HG03469 (cell line): ENCODE measurements at regions not wholly inside any gene's neighbourhood (a gene's known extent, or its start where the extent isn't known, plus 50 kb on each side); places are given as distances from the start of the nearest gene placed in this dataset.

Experiments
- ATAC-seq: cut with Tn5 transposase; IDR thresholded peaks from one replicate; pipeline ENCODE4 v1.9.1; 2021; ENCODE audit warnings: mild to moderate bottlenecking, moderate library complexity, moderate number of reproducible peaks; ENCODE audit not compliant: unreplicated experiment

GRCh38 chr1:238252033-238252802 lies 361.5 kb upstream of the ZP4 start:
- ATAC-seq = no peak

GRCh38 chr1:238248356-238248755 lies 357.6 kb upstream of the ZP4 start:
- no peak for ATAC-seq

- ATAC-seq = no peak
Observed at GRCh38 chr1:238242181-238242580, 351.5 kb upstream of the ZP4 start.

- ATAC-seq = no peak
Observed at GRCh38 chr1:238241607-238242006, 350.9 kb upstream of the ZP4 start.

- no peak for ATAC-seq
Observed at GRCh38 chr1:238239343-238239742, 348.6 kb upstream of the ZP4 start.

GRCh38 chr1:238233966-238234365 lies 343.2 kb upstream of the ZP4 start:
- no peak for ATAC-seq

GRCh38 chr1:238232084-238232710 lies 341.5 kb upstream of the ZP4 start:
- no peak for ATAC-seq

- no peak for ATAC-seq
Observed at GRCh38 chr1:238226810-238227209, 336.1 kb upstream of the ZP4 start.

GRCh38 chr1:238223076-238223640 lies 332.4 kb upstream of the ZP4 start:
- ATAC-seq = no peak

GRCh38 chr1:238221738-238222137 lies 331.0 kb upstream of the ZP4 start:
- no peak for ATAC-seq

- ATAC-seq = no peak
Observed at GRCh38 chr1:238214449-238214848, 323.7 kb upstream of the ZP4 start.

- ATAC-seq = no peak
Observed at GRCh38 chr1:238205045-238205662, 314.4 kb upstream of the ZP4 start.

- no peak for ATAC-seq
Observed at GRCh38 chr1:238201992-238202391, 311.3 kb upstream of the ZP4 start.

- ATAC-seq = no peak
Observed at GRCh38 chr1:238199325-238199724, 308.6 kb upstream of the ZP4 start.

GRCh38 chr1:238196516-238196915 lies 305.8 kb upstream of the ZP4 start:
- no peak for ATAC-seq

- ATAC-seq = no peak
Observed at GRCh38 chr1:238191170-238191569, 300.4 kb upstream of the ZP4 start.

- ATAC-seq = no peak
Observed at GRCh38 chr1:238187575-238187949, 296.8 kb upstream of the ZP4 start.

- ATAC-seq = no peak
Observed at GRCh38 chr1:238186887-238187574, 296.3 kb upstream of the ZP4 start.

GRCh38 chr1:238177960-238178645 lies 287.4 kb upstream of the ZP4 start:
- no peak for ATAC-seq

GRCh38 chr1:238177351-238177750 lies 286.6 kb upstream of the ZP4 start:
- ATAC-seq = no peak

- no peak for ATAC-seq
Observed at GRCh38 chr1:238176441-238176840, 285.7 kb upstream of the ZP4 start.
